A673 (cell line): ENCODE measurements at regions not wholly inside any gene's neighbourhood (a gene's known extent, or its start where the extent isn't known, plus 50 kb on each side); places are given as distances from the start of the nearest gene placed in this dataset.

Experiments
- BruUV-seq: library from RNA; stranded (reverse); fragments of 400-500 nt; replicated peaks from 2 replicates; lab custom pipeline; 2021; lab: Mats Ljungman, UMichigan
- CTCF ChIA-PET: fragments of 300-600 bp; sonication (Branson Sonifier 250); formaldehyde crosslinking; loops from one replicate; lab custom pipeline; 2022; ENCODE audit warnings: antibody characterized with exemption; lab: Charles Lee
- POLR2A ChIA-PET: fragments of 300-600 bp; sonication (Branson Sonifier 250); formaldehyde crosslinking; loops from one replicate; lab custom pipeline; 2022; ENCODE audit warnings: antibody characterized with exemption; ENCODE audit not compliant: low non-redundant PET; lab: Charles Lee
- DNase-seq: peaks from one replicate; pipeline ENCODE4 v3.0.0-alpha.2; 2015; ENCODE audit warnings: low spot score
- H3K27ac ChIP-seq: fragments of 200-600 bp; sonication (generic); 2 replicates; pipeline ENCODE4 v1.5.1; 2016; ENCODE audit warnings: mixed run types, low read depth, mild to moderate bottlenecking, mixed read lengths, antibody characterized with exemption, low read length; ENCODE audit not compliant: poor library complexity, severe bottlenecking
- H3K27me3 ChIP-seq: fragments of 200-600 bp; sonication (generic); replicated peaks from 2 replicates; pipeline ENCODE4 v1.6.1; 2017; ENCODE audit warnings: mixed run types, low read depth, mild to moderate bottlenecking, mixed read lengths, antibody characterized with exemption, low read length; ENCODE audit not compliant: insufficient read depth, poor library complexity
- H3K36me3 ChIP-seq: fragments of 200-600 bp; sonication (generic); 2 replicates; pipeline ENCODE4 v1.6.1; 2016; ENCODE audit warnings: mixed run types, mild to moderate bottlenecking, mixed read lengths, antibody characterized with exemption, low read length; ENCODE audit not compliant: insufficient read depth, poor library complexity, severe bottlenecking
- H3K4me1 ChIP-seq: fragments of 200-600 bp; sonication (generic); 2 replicates; pipeline ENCODE4 v1.6.1; 2017; ENCODE audit warnings: mixed run types, mild to moderate bottlenecking, mixed read lengths, antibody characterized with exemption, low read length; ENCODE audit not compliant: insufficient read depth, poor library complexity, severe bottlenecking
- H3K4me3 ChIP-seq: fragments of 200-600 bp; sonication (generic); 2 replicates; pipeline ENCODE4 v1.5.1; 2016; ENCODE audit warnings: low read depth, mixed run types, mild to moderate bottlenecking, mixed read lengths, low read length; ENCODE audit not compliant: poor library complexity, severe bottlenecking
- H3K9me3 ChIP-seq: fragments of 200-600 bp; sonication (generic); 2 replicates; pipeline ENCODE4 v1.6.1; 2016; ENCODE audit warnings: mixed run types, low read depth, mild to moderate bottlenecking, mixed read lengths, antibody characterized with exemption, low read length; ENCODE audit not compliant: poor library complexity, severe bottlenecking
- CTCF ChIP-seq: fragments of 300-800, 200-600 bp; sonication (generic); conservative IDR thresholded peaks from 2 replicates; pipeline ENCODE4 v1.5.1; 2017; ENCODE audit warnings: low read depth, mild to moderate bottlenecking, antibody characterized with exemption, low read length, moderate library complexity, mixed read lengths
- EZH2 ChIP-seq: fragments of 200-600 bp; sonication (generic); IDR thresholded peaks from 2 replicates; pipeline ENCODE4 v1.6.1; 2017; ENCODE audit warnings: borderline replicate concordance, low read depth, mild to moderate bottlenecking, mixed read lengths, antibody characterized with exemption, low read length; ENCODE audit not compliant: poor library complexity, severe bottlenecking
- intact Hi-C: fragments of 100-400 bp; cut with micrococcal nuclease; formaldehyde crosslinking; loops from one replicate; pipeline ENCODE4 v1.10.0; 2022; ENCODE audit not compliant: unreplicated experiment

DNA sequence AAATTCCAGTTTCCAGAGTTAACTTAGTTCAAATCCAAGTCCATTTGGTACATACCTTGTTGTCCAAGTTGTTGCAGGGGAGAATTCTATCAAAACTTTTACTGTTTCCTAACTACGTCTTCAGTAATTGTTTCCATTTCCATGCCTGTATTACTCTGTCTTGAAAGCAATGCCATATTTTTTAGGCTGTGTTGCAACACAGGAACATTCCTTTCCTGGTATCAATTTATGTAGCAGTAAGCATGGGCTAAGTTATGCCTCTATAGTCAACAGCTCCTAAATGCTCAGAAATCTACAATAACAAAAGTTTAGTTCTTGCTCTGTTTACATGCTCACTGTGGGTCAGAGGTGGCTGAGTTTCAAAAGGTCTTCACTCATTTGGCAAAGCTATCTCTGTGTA is 1943.8 kb upstream of the PIK3C3 start:
- peaks cover 35% of the 10 kb centered on the region for H3K27me3 ChIP-seq
- POLR2A ChIA-PET: no interaction called here

GRCh38 chr18:40006634-40007033 is 1948.4 kb upstream of the PIK3C3 start:
- intact Hi-C loops: no loop called here
- DNase-seq: peak; percentile 87
- Histone ChIP-seq H3K27ac (no peak overlapping the region), H3K4me3 (no peak overlapping the region), H3K27me3 (peaks cover 15% of the 10 kb centered on the region), H3K4me1 (no peaks in the 10 kb centered on the region), H3K9me3 (no peaks in the 10 kb centered on the region), H3K36me3 (no peaks in the 10 kb centered on the region)
- no TSS peak for BruUV-seq
- CTCF ChIA-PET: interaction anchor here (1.3 kb wide), 1 partner anchor 153 kb away, joined by 4 read pairs; no protein-coding TSS in a partner anchor
- POLR2A ChIA-PET: interaction anchor here (0.5 kb wide), 1 partner anchor 676 kb away, joined by 5 read pairs; no protein-coding TSS in a partner anchor
- peak; percentile 41; the same call in 1 of the 2 replicates for TF ChIP-seq CTCF
- no peak for TF ChIP-seq EZH2

More for the DNA sequence above, 1943.8 kb upstream of the PIK3C3 start:
- H3K4me1 ChIP-seq: no peaks in the 10 kb centered on the region
- no peak overlapping the region for H3K4me3 ChIP-seq
- DNase-seq: no peak
- no peaks in the 10 kb centered on the region for H3K9me3 ChIP-seq
- TF ChIP-seq EZH2 (no peak), CTCF (no peak)
- intact Hi-C loops: no loop called here
- H3K36me3 ChIP-seq: no peaks in the 10 kb centered on the region
- H3K27ac ChIP-seq: no peak overlapping the region
- no TSS peak for BruUV-seq
- CTCF ChIA-PET: no interaction called here

DNA sequence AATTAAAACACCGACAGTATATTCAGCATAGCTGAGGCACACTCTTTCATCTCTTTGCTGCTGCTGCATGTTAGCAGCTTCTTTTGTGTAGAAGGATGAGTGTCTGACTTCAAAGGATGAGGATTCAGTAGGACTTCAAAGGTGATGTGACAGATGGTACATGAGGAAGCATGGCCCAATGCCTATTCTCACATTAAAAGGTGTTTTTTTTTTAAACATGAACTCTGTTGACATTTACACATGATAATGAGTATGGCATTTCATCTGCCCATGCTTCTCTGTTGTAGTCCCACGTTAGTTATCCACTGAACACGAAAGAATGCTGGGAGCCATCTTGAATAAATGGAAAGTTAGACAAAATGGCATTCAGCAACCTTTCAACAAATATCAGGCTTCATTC is 1950.8 kb upstream of the PIK3C3 start:
- no peak for TF ChIP-seq CTCF
- no peak for TF ChIP-seq EZH2
- H3K4me3 ChIP-seq: no peak overlapping the region
- no TSS peak for BruUV-seq
- POLR2A ChIA-PET: no interaction called here
- intact Hi-C loops: no loop called here
- H3K9me3 ChIP-seq: no peaks in the 10 kb centered on the region
- H3K27me3 ChIP-seq: peaks cover 15% of the 10 kb centered on the region
- DNase-seq: no peak
- no peaks in the 10 kb centered on the region for H3K36me3 ChIP-seq
- CTCF ChIA-PET: no interaction called here
- no peaks in the 10 kb centered on the region for H3K4me1 ChIP-seq
- H3K27ac ChIP-seq: no peak overlapping the region
